Endothelial cell of umbilical vein (primary cell): ENCODE measurements at regions not wholly inside any gene's neighbourhood (a gene's known extent, or its start where the extent isn't known, plus 50 kb on each side); places are given as distances from the start of the nearest gene placed in this dataset.
A peak's percentile ranks its signal among the peaks of the same experiment; 100 is the strongest.

Source experiments
- BruUV-seq: library from RNA; stranded (reverse); fragments of 400-500 nt; replicated peaks from 2 replicates; lab custom pipeline; 2021; lab: Mats Ljungman, UMichigan
- CTCF ChIA-PET: fragments of 300-600, 350-600 bp; sonication (Branson Sonifier 250); formaldehyde crosslinking; loops from one replicate; lab custom pipeline; 2021; ENCODE audit warnings: antibody characterized with exemption, inconsistent platforms; lab: Charles Lee
- POLR2A ChIA-PET: fragments of 300-600, 350-600 bp; sonication (Branson Sonifier 250); formaldehyde crosslinking; loops from one replicate; lab custom pipeline; 2021; ENCODE audit warnings: antibody characterized with exemption, inconsistent platforms; lab: Charles Lee
- DNase-seq: peaks from one replicate; pipeline ENCODE4 v3.0.0-alpha.2; 2011; ENCODE audit warnings: low read depth, low spot score
- FAIRE-seq: peaks from 2 replicates; lab custom pipeline; 2011; peaks lifted over from hg19 to GRCh38; lab: Jason Lieb, UNC
- H2AFZ ChIP-seq: 2 replicates; pipeline ENCODE4 v1.6.0; 2012; ENCODE audit warnings: low read depth, low read length, control low read depth, inconsistent platforms
- H3K27ac ChIP-seq: 2 replicates; pipeline ENCODE4 v1.5.1; 2011; ENCODE audit warnings: low read depth, mild to moderate bottlenecking, control low read depth, low read length, moderate library complexity; ENCODE audit not compliant: insufficient read depth
- H3K27me3 ChIP-seq, 2 experiments: 2 replicates each; pipeline versions ENCODE4 v1.6.0 to v1.6.1; 2011; ENCODE audit warnings: low read length in 2 of 2, mixed read lengths in 1 of 2; ENCODE audit not compliant: control insufficient read depth in 2 of 2, insufficient read depth in 2 of 2
- H3K36me3 ChIP-seq, 2 experiments: 2 replicates in 1 of 2; 3 replicates in 1 of 2; pipeline ENCODE4 v1.5.1; 2011; ENCODE audit warnings: low read length in 2 of 2, mild to moderate bottlenecking in 1 of 2, moderate library complexity in 1 of 2; ENCODE audit not compliant: control insufficient read depth in 2 of 2, insufficient read depth in 2 of 2; ENCODE audit errors: extremely low read depth in 1 of 2
- H3K4me1 ChIP-seq: 3 replicates; pipeline ENCODE4 v1.5.1; 2011; ENCODE audit warnings: mild to moderate bottlenecking, low read length; ENCODE audit not compliant: control insufficient read depth, insufficient read depth; ENCODE audit errors: extremely low read depth
- H3K4me2 ChIP-seq: 2 replicates; pipeline ENCODE4 v1.6.1; 2011; ENCODE audit warnings: low read length, control low read depth, mixed read lengths; ENCODE audit not compliant: insufficient read depth
- H3K4me3 ChIP-seq, 3 experiments: fragments of 200-600 bp in 1 of 3; sonication (generic), shearing (Covaris generic) in 1 of 3; replicated peaks in 1 of 3; 2 replicates each; pipeline ENCODE4 v1.5.1; 2011 to 2016; ENCODE audit warnings: control low read depth in 3 of 3, low read length in 3 of 3, mild to moderate bottlenecking in 2 of 3, inconsistent platforms in 1 of 3, low read depth in 1 of 3, moderate library complexity in 1 of 3; ENCODE audit not compliant: insufficient read depth in 1 of 3
- H3K79me2 ChIP-seq: 2 replicates; pipeline ENCODE4 v1.6.0; 2012; ENCODE audit warnings: low read length, inconsistent platforms; ENCODE audit not compliant: control insufficient read depth, insufficient read depth
- H3K9ac ChIP-seq: replicated peaks from 2 replicates; pipeline ENCODE3; 2011; ENCODE audit warnings: low read length, control low read depth; ENCODE audit not compliant: insufficient read depth; ENCODE audit errors: extremely low read depth
- H3K9me1 ChIP-seq: replicated peaks from 3 replicates; pipeline ENCODE4 v1.6.0; 2011; ENCODE audit warnings: mild to moderate bottlenecking, low read length; ENCODE audit not compliant: control insufficient read depth, insufficient read depth; ENCODE audit errors: extremely low read depth
- H3K9me3 ChIP-seq: replicated peaks from 2 replicates; pipeline ENCODE4 v1.5.1; 2012; ENCODE audit warnings: low read length, inconsistent platforms; ENCODE audit not compliant: control insufficient read depth, insufficient read depth
- H4K20me1 ChIP-seq: replicated peaks from 2 replicates; pipeline ENCODE3; 2011; ENCODE audit warnings: mild to moderate bottlenecking, low read length; ENCODE audit not compliant: control insufficient read depth, insufficient read depth; ENCODE audit errors: extremely low read depth
- CTCF ChIP-seq, 2 donors: IDR thresholded peaks; 1 replicate in 1 of 2; 2 replicates in 1 of 2; pipeline ENCODE4 v1.5.1; 2011; ENCODE audit warnings: low read length in 2 of 2, mild to moderate bottlenecking in 2 of 2, moderate library complexity in 2 of 2, control low read depth in 1 of 2, inconsistent platforms in 1 of 2, low read depth in 1 of 2; ENCODE audit not compliant: insufficient read depth in 1 of 2; ENCODE audit errors: extremely low read depth in 1 of 2
- EZH2 ChIP-seq: IDR thresholded peaks from 2 replicates; pipeline ENCODE4 v1.6.1; 2012; ENCODE audit warnings: borderline replicate concordance, low read depth, mild to moderate bottlenecking, moderate library complexity, low read length, inconsistent platforms; ENCODE audit not compliant: severe bottlenecking
- FOS ChIP-seq: IDR thresholded peaks from 2 replicates; pipeline ENCODE4 v1.6.1; 2011; ENCODE audit warnings: mild to moderate bottlenecking, low read length, moderate library complexity, borderline replicate concordance; ENCODE audit not compliant: insufficient read depth
- JUN ChIP-seq: IDR thresholded peaks from 2 replicates; pipeline ENCODE4 v1.6.1; 2011; ENCODE audit warnings: borderline replicate concordance, low read depth; ENCODE audit not compliant: insufficient read length, insufficient read depth
- MAX ChIP-seq: IDR thresholded peaks from 2 replicates; pipeline ENCODE4 v1.6.1; 2011; ENCODE audit not compliant: insufficient read depth, insufficient read length
- MYC ChIP-seq: IDR thresholded peaks from one replicate; pipeline ENCODE4 v1.6.1; 2011; ENCODE audit warnings: mild to moderate bottlenecking, low read depth, low read length
- POLR2A ChIP-seq: IDR thresholded peaks from 2 replicates; pipeline ENCODE4 v1.6.1; 2012; ENCODE audit warnings: low read depth, mild to moderate bottlenecking, control low read depth, low read length
- POLR2AphosphoS5 ChIP-seq: IDR thresholded peaks from 2 replicates; pipeline ENCODE4 v1.6.1; 2012; ENCODE audit warnings: low read depth, mild to moderate bottlenecking, control low read depth, low read length, moderate library complexity; ENCODE audit not compliant: insufficient read depth
- dilution Hi-C: fragments of 300-500 bp; cut with MboI; formaldehyde crosslinking; loops from one replicate; pipeline ENCODE4 v1.15.0; 2019; ENCODE audit warnings: low sequenced_read_pairs; ENCODE audit not compliant: extremely low pct_ligation_motif_present
- intact Hi-C: fragments of 100-400 bp; cut with micrococcal nuclease; formaldehyde crosslinking; loops from one replicate; pipeline ENCODE4 v1.10.0; 2022

GRCh38 chr18:75480487-75480886, 53.0 kb upstream of the SMIM21 start:
- Histone ChIP-seq H3K36me3 (no peaks in the 10 kb centered on the region), H3K4me3 (no peak overlapping the region), H3K27me3 (no peaks in the 10 kb centered on the region), H4K20me1 (no peaks in the 10 kb centered on the region), H2AFZ (no peak overlapping the region), H3K27ac (no peak overlapping the region), H3K79me2 (no peaks in the 10 kb centered on the region), H3K9me1 (no peaks in the 10 kb centered on the region), H3K4me1 (no peaks in the 10 kb centered on the region), H3K9ac (no peak overlapping the region), H3K4me2 (no peak overlapping the region), H3K9me3 (no peaks in the 10 kb centered on the region)
- BruUV-seq = no TSS peak
- ChIA-PET CTCF (interaction anchor here (1.0 to 3.5 kb wide), 9 partner anchors 10 to 853 kb away, joined by 3 to 41 read pairs (median 4); no protein-coding TSS in a partner anchor), POLR2A (no interaction called here)
- dilution Hi-C loops = no loop called here
- TF ChIP-seq POLR2A = no peak
- no peak for TF ChIP-seq EZH2
- TF ChIP-seq MAX = no peak
- FAIRE-seq (no peak), DNase-seq (no peak)
- intact Hi-C loops = no loop called here

GRCh38 chr18:75478996-75479880, 51.7 kb upstream of the SMIM21 start:
- CTCF ChIA-PET = interaction anchor here (0.8 to 3.5 kb wide), 26 partner anchors 9 to 852 kb away, joined by 3 to 41 read pairs (median 4); partner anchors contain the start of gene PTGR3
- BruUV-seq = no TSS peak
- H3K9me3 ChIP-seq = no peaks in the 10 kb centered on the region
- intact Hi-C loops = loop anchor here (1.0 to 10.0 kb wide), 9 partner anchors 270 to 866 kb away; partner anchors contain the start of gene PTGR3
- POLR2A ChIA-PET = no interaction called here
- H3K27me3 ChIP-seq = no peaks in the 10 kb centered on the region
- H3K9ac ChIP-seq = no peak overlapping the region
- H2AFZ ChIP-seq = peak overlapping the region; percentile 20
- H4K20me1 ChIP-seq = no peaks in the 10 kb centered on the region
- no peaks in the 10 kb centered on the region for H3K36me3 ChIP-seq
- H3K79me2 ChIP-seq = no peaks in the 10 kb centered on the region
- dilution Hi-C loops = no loop called here
- H3K27ac ChIP-seq = no peak overlapping the region
- H3K4me1 ChIP-seq = peaks cover 4% of the 10 kb centered on the region
- no peak overlapping the region for H3K4me3 ChIP-seq
- DNase-seq (peak; percentile 66), FAIRE-seq (peak; percentile 49)
- TF ChIP-seq MYC (no peak), JUN (no peak), CTCF (IDR thresholded peaks at IDR 0.05; ENCODE audit: extremely low read depth in 1 of 2, insufficient read depth in 1 of 2, low read depth in 1 of 2, low read length in 2 of 2) (peak; percentile 48 to 55), FOS (no peak), EZH2 (no peak), POLR2AphosphoS5 (no peak), MAX (no peak), POLR2A (no peak)
- no peaks in the 10 kb centered on the region for H3K9me1 ChIP-seq
- H3K4me2 ChIP-seq = no peak overlapping the region
